Progenitor cell of endocrine pancreas (in vitro differentiated cells): ENCODE measurements at regions not wholly inside any gene's neighbourhood (a gene's known extent, or its start where the extent isn't known, plus 50 kb on each side); places are given as distances from the start of the nearest gene placed in this dataset.
"Not testable (repeated sequence)": the region's sequence is repeated elsewhere in the genome, so short reads cannot be mapped to it uniquely, and the experiment has no call there.

Source experiments
- DNase-seq: peaks from one replicate; pipeline ENCODE4 v3.0.0; 2021; ENCODE audit warnings: low spot score; ENCODE audit not compliant: unreplicated experiment
- H3K27ac Mint-ChIP-seq: 2 replicates; pipeline ENCODE4 v1.8.0; 2021; ENCODE audit warnings: mild to moderate bottlenecking, moderate library complexity, mixed read lengths
- H3K27me3 Mint-ChIP-seq: 2 replicates; pipeline ENCODE4 v1.8.0; 2021; ENCODE audit warnings: mixed read lengths
- H3K36me3 Mint-ChIP-seq: 2 replicates; pipeline ENCODE4 v1.8.0; 2022; ENCODE audit warnings: mixed read lengths; ENCODE audit not compliant: insufficient read depth
- H3K4me1 Mint-ChIP-seq: 2 replicates; pipeline ENCODE4 v1.8.0; 2021; ENCODE audit warnings: low read depth, mixed read lengths
- H3K4me3 Mint-ChIP-seq: 2 replicates; pipeline ENCODE4 v1.8.0; 2021; ENCODE audit warnings: low read depth, mild to moderate bottlenecking, moderate library complexity, mixed read lengths
- H3K9me3 Mint-ChIP-seq: 2 replicates; pipeline ENCODE4 v1.8.0; 2021; ENCODE audit warnings: low read depth, mixed read lengths
- CTCF ChIP-seq: fragments of 200-600 bp; sonication (generic); IDR thresholded peaks from one replicate; pipeline ENCODE4 v1.5.0; 2021; ENCODE audit warnings: antibody characterized with exemption, mild to moderate bottlenecking; ENCODE audit not compliant: unreplicated experiment

GRCh38 chr4:187390646-187391045 is 604.9 kb upstream of the ZFP42 start:
- no peak for DNase-seq
- Mint-ChIP-seq H3K27me3 (no peaks in the 10 kb centered on the region), H3K9me3 (peaks cover 4% of the 10 kb centered on the region), H3K27ac (no peak overlapping the region), H3K4me1 (peaks cover 4% of the 10 kb centered on the region), H3K36me3 (no peaks in the 10 kb centered on the region), H3K4me3 (no peak overlapping the region)
- no peak for TF ChIP-seq CTCF

DNA sequence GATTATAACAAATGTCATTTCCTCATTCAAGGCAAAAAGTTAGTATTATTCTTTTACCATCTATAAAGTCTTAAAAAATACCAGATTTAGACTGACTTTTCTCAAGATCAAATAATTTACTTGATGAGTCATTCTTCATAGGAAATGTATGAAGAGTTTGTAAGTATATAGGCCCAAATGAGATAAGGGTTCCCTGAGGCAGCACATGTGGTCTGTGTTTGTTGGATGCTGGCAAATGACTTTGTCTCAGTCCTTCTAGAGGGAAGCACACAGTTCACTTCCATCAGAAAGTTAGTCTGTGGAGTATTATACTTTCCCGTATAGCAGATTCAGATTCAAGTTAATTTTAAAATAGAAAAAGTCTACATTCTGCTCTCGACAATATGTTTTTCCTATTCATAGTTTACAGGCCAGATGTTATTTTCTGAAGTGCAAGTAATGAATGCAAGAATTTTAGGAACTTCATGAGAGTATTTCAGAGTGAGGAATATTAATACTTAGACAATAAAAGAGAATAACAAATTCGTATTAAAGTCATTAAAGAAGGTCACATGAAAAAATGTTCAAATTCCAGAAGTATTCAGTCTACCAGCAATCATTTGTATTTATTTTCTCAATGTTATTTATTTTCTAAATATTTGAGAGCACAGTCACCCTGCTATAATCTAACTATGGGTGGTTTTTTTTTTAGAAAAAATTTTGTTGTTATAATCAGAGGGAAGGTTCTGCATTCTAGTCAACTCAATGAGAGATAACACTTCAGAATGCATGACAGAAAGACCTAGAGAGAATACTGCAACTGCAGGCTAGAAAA is 601.8 kb upstream of the ZFP42 start:
- H3K36me3 Mint-ChIP-seq: no peaks in the 10 kb centered on the region
- H3K27ac Mint-ChIP-seq: no peak overlapping the region
- no peak overlapping the region for H3K4me3 Mint-ChIP-seq
- DNase-seq: no peak
- TF ChIP-seq CTCF: no peak
- no peaks in the 10 kb centered on the region for H3K27me3 Mint-ChIP-seq
- H3K4me1 Mint-ChIP-seq: no peaks in the 10 kb centered on the region
- no peaks in the 10 kb centered on the region for H3K9me3 Mint-ChIP-seq

- DNase-seq: no peak
- no peaks in the 10 kb centered on the region for H3K9me3 Mint-ChIP-seq
Measured at GRCh38 chr4:187396106-187396505, 599.5 kb upstream of the ZFP42 start.

DNA sequence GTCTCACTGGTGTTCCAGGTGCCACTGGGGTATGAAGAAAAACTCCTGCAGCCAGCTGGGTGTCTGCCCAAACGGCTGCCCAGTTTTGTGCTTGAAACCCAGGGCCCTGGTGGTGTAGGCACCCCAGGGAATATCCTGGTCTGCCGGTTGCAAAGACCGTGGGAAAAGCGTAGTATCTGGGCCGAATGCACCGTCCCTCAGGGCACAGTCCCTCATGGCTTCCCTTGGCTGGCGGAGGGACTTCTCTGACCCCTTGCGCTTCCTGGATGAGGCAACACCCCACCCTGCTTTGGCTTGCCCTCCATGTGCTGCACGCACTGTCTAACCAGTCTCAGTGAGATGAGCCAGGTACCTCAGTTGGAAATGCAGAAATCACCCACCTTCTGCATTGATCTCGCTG is 587.1 kb upstream of the ZFP42 start:
- not testable (repeated sequence) for H3K36me3 Mint-ChIP-seq, DNase-seq, H3K27ac Mint-ChIP-seq, H3K27me3 Mint-ChIP-seq, H3K4me1 Mint-ChIP-seq, H3K4me3 Mint-ChIP-seq
- H3K9me3 Mint-ChIP-seq: peaks cover 29% of the 10 kb centered on the region

More at GRCh38 chr4:187396106-187396505, 599.5 kb upstream of the ZFP42 start:
- H3K27ac Mint-ChIP-seq: no peak overlapping the region
- no peak for TF ChIP-seq CTCF
- H3K4me3 Mint-ChIP-seq: no peak overlapping the region
- H3K36me3 Mint-ChIP-seq: no peaks in the 10 kb centered on the region
- H3K4me1 Mint-ChIP-seq: no peaks in the 10 kb centered on the region
- H3K27me3 Mint-ChIP-seq: no peaks in the 10 kb centered on the region

GRCh38 chr4:187413564-187414358 is 581.8 kb upstream of the ZFP42 start:
- DNase-seq: no peak
- no peak overlapping the region for H3K4me3 Mint-ChIP-seq
- no peak overlapping the region for H3K27ac Mint-ChIP-seq
- no peaks in the 10 kb centered on the region for H3K4me1 Mint-ChIP-seq
- no peaks in the 10 kb centered on the region for H3K27me3 Mint-ChIP-seq
- no peaks in the 10 kb centered on the region for H3K36me3 Mint-ChIP-seq
- H3K9me3 Mint-ChIP-seq: no peaks in the 10 kb centered on the region
- no peak for TF ChIP-seq CTCF
